Panc1 (cell line): ENCODE measurements at regions not wholly inside any gene's neighbourhood (a gene's known extent, or its start where the extent isn't known, plus 50 kb on each side); places are given as distances from the start of the nearest gene placed in this dataset.

Experiments used
- CTCF ChIP-seq: fragments of 450-650 bp; IDR thresholded peaks from 2 replicates; pipeline ENCODE4 v1.5.1; 2017; ENCODE audit warnings: mild to moderate bottlenecking
- POLR2AphosphoS5 ChIP-seq: IDR thresholded peaks from 2 replicates; pipeline ENCODE4 v1.6.1; 2012; ENCODE audit warnings: mild to moderate bottlenecking, low read depth, low read length, moderate library complexity
- REST ChIP-seq, 2 experiments: IDR thresholded peaks; 2 replicates each; pipeline ENCODE4 v1.6.1; 2011 to 2012; ENCODE audit warnings: low read depth in 2 of 2, control low read depth in 1 of 2, low read length in 1 of 2, mild to moderate bottlenecking in 1 of 2, moderate library complexity in 1 of 2; ENCODE audit not compliant: insufficient read depth in 1 of 2
- TCF7L2 ChIP-seq: IDR thresholded peaks from 2 replicates; pipeline ENCODE4 v1.6.1; 2011; ENCODE audit warnings: mild to moderate bottlenecking, low read depth, low read length, inconsistent platforms

DNA sequence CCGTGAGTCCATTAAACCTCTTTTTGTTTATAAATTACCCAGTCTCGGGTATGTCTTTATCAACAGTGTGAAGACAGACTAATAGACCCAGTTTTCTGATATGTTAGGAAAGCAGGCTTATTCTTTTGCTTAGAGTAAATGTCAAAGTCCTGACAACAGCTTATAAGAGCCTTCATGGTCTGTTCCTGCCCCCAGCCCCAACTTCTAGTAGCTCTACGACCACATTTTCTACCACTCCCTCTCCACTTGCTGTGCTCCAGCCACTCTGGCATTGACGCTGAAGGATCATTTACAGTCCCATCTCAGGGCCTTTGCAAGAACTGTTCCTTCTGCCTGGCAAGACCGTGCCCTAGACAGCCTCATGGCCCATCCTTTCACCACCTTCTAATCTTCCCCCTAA is 104.6 kb upstream of the GPR139 start:
- TF ChIP-seq REST (IDR thresholded peaks at IDR 0.05; ENCODE audit: insufficient read depth in 1 of 2, low read depth in 2 of 2, low read length in 1 of 2) (no peak), CTCF (no peak), TCF7L2 (no peak), POLR2AphosphoS5 (no peak)
